HG02885 (cell line): ENCODE measurements at regions not wholly inside any gene's neighbourhood (a gene's known extent, or its start where the extent isn't known, plus 50 kb on each side); places are given as distances from the start of the nearest gene placed in this dataset.

Source experiments
- ATAC-seq: cut with Tn5 transposase; IDR thresholded peaks from one replicate; pipeline ENCODE4 v1.9.1; 2021; ENCODE audit warnings: mild to moderate bottlenecking; ENCODE audit not compliant: unreplicated experiment, poor library complexity

DNA sequence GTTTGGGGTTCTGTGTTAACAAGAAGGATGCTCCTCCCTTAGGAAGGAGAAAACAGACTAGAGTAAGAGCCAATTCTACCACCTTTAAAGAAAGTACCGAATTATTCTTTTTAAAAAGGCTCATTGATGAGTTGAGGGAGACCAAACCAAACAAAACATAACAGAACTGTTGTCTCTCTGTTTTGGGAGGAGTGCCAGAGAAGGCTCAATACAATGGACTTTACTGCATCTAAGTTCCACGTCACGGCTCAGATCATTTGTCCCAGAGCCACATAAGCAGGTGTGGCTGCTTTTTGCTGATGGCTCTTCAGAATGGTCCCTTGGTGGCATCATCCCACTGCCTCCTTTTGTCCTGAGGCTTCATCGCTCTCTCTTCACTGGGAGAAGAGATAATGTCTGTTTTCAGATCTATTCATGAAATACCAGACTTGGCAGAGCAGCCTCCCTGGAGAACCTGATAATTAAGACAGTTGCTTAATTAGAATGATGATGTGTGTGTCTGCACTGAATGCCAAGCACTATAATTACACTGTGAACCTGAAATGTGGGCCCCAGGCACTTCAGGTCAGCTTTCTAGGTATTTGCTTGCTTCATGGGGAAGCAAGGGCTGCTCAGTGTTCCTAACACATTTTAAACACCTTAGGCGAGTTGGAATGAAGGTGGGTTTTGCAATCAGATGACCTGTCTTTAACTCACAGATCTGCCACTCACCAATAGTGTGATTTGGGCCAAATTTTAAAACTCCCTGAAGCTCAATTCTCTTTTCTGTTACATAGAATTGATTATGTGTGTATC, 335.2 kb upstream of the MCTP2 start:
- no peak for ATAC-seq

DNA sequence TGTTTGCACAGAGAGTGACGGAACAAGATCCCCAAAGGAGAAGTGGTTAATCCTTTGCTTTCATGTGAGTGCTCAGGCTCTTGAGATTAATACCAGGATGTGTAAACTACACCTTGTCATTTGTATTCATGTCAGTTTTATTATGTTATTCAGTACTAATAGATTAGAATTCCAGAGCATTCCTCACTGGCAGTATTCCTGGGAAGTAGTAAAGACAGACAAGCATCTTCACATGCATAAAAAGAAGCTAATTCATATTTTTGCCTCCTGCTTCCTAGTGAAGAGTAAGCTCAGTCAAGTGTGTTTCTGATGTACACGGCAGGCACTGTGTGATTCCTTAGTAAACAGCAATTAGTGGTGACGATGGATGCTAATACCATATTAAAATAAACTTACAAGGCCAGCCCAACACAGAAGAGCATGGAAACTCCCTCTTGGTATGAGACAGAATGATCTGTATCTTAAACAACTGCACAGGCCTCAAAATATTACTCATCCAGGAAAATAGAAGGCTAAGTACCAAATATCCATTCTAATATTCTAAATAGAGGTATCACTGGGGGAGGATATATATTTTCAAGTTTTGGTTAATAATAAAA, 336.8 kb upstream of the MCTP2 start:
- no peak for ATAC-seq

DNA sequence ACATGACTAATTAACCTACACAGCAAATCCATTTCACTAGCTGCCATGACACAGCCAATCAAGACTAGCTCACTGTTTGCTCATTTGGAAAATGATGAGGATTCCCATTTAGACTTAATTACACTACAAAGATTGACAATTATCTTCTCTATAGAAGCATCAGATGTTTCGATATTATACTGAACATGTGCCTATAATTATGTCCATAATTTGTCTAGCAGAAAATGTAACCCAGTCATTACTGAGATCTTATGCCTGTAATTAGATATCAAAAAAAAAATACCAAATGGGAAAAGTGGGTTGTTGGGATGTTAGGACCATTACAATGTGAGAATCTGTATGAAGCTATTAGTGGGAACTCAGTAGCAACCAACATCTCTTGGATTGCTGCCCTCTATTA, 344.2 kb upstream of the MCTP2 start:
- ATAC-seq, result no peak

DNA sequence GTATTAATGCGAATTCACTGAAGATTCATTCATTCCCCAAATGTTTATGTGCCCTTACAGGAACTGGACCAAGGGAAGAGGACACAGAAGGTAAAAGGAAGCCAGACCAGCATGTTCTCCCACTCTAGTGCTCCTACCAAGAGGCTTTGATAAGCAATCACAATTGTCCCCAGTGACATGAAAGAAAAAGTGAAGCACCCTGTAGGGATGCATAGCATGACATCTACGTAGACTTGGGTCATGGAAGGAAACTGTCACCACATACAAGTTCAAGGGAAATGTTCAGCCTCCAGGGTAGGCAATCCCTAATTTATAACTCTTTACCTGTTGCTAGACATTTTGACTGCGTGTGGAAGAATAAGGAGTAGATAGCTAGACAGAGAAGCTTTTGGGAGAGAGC, 348.6 kb upstream of the MCTP2 start:
- ATAC-seq, result no peak

DNA sequence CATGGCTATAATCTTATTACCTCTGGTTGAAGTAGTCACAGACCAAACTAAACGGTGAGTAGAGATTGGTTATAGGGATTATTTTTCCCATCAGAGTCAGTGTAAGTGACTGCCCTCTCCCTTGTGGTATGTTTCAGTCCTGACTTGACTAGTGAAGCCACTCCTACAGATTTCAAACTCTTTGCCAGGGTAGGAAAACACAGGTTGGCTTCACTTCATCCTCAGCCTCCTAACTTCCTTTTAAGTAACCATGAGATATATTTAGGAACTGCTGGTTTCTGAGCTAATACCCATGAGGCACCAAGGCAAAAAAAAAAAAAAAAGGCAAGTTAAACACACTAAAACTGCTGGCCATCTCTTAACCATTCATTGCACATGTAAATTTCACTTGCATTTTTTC, 349.2 kb upstream of the MCTP2 start:
- no peak for ATAC-seq

DNA sequence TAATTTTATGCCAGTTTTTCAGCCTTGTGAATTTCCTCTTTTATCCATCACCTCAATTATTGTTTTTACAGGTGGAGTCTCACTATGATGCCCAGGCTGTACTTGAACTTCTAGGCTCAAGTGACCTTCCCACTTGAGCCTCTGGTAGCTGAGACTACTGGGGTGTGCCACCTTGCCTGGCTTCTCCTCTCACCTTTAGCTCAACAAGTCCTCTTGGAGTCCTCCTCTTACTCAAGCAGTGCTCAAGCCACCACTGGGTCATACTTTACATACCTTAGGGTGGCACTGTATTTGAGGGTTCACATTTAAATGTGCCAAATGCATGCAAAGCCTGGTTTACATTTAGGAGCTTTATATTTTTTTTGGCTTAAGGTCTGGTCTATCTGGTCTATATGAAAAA, 350.1 kb upstream of the MCTP2 start:
- no peak for ATAC-seq

DNA sequence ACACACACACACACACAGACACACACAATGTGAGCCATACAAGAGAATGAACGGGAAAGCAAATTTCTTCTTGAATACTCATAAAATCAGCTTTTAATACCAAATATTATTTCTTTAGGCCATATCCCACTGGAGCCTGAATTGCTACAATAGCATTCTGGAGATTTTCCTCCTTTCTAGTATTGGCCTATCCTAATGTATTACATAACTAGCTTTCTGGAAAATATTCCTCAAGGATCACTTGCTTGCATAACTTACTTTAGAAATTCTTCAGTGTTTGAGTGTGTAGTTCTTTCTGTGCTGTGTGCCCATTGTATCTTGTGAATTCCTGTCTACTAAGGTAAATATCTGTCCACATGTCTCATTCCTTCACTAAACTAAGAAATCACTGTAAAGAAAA, 351.0 kb upstream of the MCTP2 start:
- ATAC-seq, result no peak

DNA sequence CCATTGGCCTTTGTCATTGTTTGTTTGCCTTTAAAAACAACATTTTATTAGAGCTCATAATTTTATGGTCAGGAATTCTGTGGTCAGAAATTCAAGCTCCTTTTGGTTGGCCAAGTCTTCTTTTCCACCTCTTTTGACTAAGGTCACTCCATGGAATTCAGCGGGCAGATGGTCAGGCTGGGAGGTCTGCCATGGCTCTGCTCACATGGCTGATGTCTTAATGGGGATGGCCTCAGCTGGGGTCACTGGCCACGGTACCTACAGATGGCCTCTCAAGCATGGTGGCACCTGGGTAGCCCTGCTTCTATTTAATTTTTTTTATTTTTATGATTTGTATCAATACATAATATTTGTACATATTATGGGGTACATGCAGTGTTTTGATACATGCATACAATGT, 360.8 kb upstream of the MCTP2 start:
- no peak for ATAC-seq

DNA sequence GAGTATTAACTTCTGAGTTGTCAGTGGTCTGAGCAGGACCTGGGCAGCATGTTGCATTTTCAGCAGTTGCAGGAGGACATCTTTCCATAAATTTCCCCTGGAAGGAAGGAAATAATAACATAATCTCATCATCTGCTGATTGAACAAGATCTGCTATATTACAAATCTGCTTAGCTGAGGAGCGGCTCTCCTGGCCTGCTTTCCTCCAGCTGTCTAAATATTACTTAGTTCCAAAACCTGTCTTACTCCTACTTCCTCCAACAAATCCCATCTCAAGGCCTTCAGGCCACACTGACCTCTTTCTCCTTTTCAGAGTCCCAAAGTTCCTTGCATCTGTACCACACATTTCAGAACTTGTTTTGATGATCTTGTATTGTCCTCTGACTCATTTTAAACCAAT, 364.4 kb upstream of the MCTP2 start:
- no peak for ATAC-seq

DNA sequence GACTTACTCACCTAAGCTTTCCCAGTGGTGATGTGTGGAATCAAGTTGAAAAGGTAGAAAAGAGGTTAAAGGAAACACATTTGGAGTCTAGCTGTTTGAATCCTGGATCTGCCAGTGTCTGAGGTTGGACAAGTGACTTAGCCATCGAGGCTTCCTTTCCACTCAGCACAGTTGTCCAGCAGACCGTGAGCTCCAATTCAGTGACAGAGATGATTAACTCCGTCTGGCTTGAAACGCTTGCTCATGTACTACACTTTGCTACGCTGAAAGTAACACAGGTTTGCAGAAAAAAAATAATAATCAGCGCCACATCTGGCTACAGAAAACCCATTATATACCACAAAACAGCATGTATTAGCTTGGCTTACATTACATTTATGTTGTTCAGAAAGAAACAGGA, 364.9 kb upstream of the MCTP2 start:
- ATAC-seq, result no peak

DNA sequence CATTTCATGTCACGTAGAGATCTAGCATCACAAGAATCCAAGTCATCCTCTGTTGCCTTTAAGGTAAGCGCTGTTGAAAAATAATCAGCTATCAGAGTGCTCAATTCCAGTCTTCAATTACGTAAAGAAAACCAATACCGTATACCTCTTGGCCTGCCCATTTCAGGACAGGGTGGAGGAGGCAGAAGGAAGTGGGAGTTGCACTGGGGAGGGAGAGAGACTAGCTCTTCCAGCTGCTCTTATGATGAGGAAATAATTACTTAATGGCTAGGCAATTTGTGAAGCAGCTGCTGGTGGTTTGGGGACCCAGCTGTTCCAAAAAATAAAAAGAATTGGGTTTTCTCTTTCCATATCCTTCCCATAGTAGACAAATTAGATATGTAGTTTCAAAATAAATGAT, 365.8 kb upstream of the MCTP2 start:
- ATAC-seq, result no peak

DNA sequence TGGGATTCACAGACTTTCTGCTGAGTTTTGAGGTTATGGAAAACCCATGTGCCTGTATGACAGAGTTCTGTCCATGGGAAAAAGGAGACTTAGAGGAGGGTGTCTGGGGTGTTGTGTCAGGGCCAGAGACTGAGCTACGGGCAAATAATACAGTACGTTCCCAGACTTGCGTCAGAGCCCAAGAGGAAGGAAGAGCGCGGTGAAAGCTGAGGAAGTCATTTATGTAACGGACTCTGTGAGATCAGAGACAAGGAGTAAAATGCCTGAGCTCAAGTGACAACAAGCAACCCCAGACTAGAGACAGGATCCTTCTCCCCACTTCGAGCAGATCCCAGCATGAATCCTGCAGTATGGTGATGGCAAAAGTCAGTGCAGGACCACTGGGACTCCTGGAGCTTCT, 368.6 kb upstream of the MCTP2 start:
- no peak for ATAC-seq

DNA sequence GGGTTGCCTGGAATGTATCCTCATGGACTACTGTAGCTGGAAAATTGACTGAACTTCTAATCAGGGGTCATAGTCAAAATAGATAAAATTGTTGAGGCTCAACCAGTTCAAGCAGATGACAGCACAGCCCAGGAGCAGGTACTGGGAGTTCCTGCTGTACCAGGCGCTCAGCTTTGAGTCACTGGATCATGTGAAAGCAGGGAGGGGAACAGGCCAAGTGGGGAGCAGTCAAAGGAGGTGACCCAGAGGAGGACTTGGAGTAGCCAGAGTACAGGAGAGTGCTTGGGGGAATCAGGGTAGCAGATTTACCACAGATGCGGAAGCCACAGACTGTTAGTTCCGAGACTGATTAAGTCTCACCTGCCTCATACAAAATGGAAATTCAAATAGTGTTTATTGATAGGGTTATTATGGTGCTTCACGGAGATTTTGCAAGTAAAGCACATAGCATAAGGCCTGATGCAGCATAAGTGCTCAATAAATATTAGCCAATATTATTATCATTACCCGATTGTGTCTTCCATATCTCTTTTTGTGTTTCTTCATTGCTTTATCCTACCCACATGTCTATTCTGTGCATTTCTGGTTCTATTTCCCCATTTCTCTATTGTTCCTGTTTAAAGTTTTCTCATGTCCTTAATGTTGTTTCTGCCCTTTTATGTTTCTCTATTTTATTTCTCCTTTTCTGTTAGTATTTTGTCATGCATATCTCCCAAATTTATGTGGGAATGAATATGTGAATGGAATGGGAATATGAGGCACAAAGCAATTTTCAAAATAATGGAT, 369.2 kb upstream of the MCTP2 start:
- ATAC-seq, result no peak

DNA sequence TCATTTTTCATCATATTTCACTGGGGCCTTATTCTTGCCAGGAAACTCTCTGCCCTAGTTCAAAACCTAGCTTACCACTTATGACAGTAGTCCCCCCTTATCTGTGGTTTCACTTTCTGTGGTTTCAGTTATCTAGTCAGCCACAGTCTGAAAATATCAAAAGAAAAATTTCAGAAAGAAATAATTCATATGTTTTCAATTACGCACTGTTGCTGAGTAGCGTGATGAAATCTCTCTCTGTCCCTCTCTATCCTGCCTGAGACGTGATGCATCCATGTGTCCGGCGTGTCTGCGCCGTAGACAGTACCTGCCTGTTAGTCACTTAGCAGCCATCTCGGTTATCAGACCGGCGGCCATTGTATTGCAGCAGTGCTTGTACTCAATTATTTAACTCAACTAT, 369.9 kb upstream of the MCTP2 start:
- ATAC-seq, result no peak

DNA sequence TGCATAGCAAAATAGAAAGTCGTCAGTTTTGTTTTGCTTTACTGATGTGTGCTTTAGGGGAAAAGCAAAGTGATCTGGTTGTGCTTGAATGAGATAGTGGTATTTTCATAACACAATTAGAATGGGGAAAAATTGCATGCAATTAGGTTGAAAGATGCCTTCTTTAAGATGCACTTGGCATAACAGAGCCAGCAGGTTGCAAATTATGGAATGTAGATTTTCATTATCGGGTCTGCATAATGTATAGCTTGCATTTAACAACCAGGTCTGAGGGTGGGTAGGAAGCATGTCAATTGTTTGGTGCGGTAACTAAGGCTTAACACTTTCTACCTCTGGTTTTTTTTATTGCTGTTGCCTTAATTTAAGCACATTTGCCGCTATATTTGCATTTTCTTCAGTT, 370.7 kb upstream of the MCTP2 start:
- ATAC-seq, result no peak

DNA sequence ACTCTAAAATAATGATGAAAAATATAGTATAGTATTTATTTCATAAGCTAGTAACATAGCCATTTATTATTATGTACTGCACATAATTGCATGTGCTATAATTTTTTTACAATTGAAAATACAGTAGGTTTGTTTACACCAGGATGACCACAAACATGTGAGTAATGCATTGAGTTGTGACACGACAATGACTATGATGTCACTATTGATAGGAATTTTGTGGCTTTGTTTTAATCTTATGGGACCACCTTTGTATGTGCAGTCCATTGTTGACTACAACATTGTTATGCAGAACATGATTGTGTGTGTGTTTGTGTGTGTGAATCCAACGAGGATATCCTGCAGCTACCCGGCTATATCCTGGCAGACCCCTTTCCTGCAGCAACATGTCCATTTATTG, 372.2 kb upstream of the MCTP2 start:
- no peak for ATAC-seq

DNA sequence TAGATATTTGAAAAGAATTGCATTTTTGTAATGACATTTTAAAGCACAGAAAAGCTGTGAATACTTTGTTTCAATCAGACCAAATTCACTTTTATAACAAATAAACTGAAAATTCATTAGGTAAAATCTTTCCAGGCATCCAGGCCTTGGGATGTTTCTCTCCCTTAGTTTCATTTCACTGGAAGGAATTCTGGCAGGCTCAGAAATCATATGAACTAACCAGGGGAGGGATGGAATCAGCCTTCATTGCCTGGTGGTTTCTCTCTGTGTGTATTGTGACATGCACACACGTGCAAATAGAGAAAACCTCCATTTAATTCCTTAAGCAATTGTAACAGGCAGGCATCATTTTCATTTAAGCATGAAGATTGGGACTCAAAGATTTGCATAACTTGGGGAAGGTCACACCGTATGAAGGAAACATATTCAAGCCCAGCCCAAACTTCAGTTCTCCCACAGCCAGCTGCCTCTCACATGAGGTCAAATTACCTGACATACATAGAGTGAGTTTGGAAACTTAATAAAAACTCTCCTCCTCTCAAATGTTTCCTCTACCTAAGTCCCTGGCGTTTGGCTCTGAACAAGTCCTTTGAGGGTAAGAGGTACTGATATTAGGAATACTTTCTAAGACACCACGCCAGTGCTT, 376.1 kb upstream of the MCTP2 start:
- ATAC-seq, result no peak

DNA sequence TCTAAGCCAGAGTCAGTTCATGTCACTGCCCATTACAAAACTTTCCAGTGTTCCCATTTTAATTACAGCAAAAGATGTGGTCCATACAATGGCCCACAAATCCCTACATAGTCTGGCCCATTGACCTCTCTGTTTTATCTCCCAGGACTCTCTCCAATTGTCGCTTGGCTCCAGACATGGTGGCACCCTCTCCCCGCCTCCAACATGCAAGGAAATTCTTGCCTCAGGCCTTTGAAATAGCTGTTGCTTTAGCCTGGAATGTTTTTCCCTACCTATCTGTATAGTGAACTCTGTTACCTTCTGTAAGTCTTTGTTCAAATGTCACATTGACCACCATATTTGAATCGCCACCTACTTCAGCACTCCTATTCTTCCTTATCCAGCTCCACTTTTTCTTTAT, 377.3 kb upstream of the MCTP2 start:
- no peak for ATAC-seq

DNA sequence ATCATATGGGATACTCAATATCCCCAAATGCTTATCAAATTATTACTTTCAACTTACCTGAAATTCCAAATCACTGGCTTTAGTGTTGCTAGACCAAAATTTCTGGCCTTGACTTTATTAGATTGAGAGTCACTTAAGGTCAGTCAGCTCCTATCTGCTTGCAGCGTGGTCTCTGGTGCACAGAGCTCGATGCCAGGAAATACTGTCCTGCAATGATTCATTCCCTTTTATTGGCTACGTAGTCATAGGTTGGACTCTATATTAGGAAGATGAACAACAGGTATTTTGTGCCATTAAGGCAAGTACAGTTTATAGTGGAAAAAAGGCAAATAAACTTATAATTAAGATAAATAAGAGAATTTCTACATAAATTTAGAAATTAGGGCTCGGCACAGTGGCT, 378.6 kb upstream of the MCTP2 start:
- ATAC-seq, result no peak

DNA sequence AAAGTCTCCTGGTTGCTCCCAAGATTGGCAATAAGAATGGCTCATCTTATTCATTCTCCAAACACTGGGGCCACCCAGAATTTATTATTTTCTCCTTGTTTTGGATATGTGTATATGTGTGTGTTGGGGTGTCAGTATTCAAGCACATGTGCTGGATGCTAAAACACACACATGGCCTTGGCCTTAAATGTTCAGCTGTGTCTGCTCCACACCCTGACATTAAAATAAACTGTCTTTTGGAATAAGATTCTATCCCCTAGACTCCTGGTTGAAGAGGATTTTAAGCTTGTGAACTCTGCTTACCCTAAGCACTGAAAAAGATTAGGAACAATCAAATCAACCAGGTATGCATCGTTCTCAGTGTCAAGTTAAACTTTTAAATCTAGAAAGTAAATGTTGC, 382.9 kb upstream of the MCTP2 start:
- ATAC-seq, result no peak

DNA sequence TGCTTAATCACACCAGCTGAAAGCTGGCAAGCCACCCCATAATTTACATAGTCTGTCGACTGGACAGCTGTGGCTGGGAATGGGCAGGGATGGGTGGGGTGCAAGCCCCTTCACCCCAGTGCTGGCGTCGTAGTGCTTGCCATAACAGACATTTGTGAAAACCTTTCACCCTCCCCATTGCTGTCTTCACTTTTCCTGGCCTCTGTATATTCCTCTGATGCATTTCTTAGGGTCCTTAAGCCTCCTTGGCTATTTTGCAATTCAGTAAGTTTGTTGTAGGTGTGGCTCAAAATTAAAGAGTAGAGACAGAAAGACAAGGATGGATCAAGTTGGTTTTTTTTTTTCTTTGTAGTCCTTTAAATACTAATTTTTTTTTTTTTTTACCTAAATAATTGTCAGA, 383.3 kb upstream of the MCTP2 start:
- ATAC-seq, result no peak
